MCF 10A (cell line): ENCODE measurements at regions not wholly inside any gene's neighbourhood (a gene's known extent, or its start where the extent isn't known, plus 50 kb on each side); places are given as distances from the start of the nearest gene placed in this dataset.
"Not testable (repeated sequence)": the region's sequence is repeated elsewhere in the genome, so short reads cannot be mapped to it uniquely, and the experiment has no call there.

Experiments
- BruUV-seq: library from RNA; stranded (reverse); fragments of 400-500 nt; replicated peaks from 2 replicates; lab custom pipeline; 2021; lab: Mats Ljungman, UMichigan
- CTCF ChIA-PET: fragments of 300-600 bp; sonication (Branson Sonifier 250); formaldehyde crosslinking; extraction: SDS; loops from one replicate; lab custom pipeline; 2021; ENCODE audit warnings: antibody characterized with exemption, inconsistent platforms; lab: Yijun Ruan, JAX
- POLR2A ChIA-PET: fragments of 300-600, 350-650 bp; sonication (Branson Sonifier 250); formaldehyde crosslinking; extraction: SDS; loops from one replicate; lab custom pipeline; 2020; ENCODE audit warnings: antibody characterized with exemption, inconsistent platforms; lab: Yijun Ruan, JAX
- DNase-seq: peaks from one replicate; pipeline ENCODE4 v3.0.0-alpha.2; 2018; ENCODE audit not compliant: unreplicated experiment
- H3K27ac Mint-ChIP-seq: one replicate; pipeline ENCODE4 v1.8.0; 2022; ENCODE audit warnings: mild to moderate bottlenecking, low read depth, mixed read lengths; ENCODE audit not compliant: unreplicated experiment
- H3K27me3 Mint-ChIP-seq: one replicate; pipeline ENCODE4 v1.8.0; 2022; ENCODE audit warnings: mixed read lengths; ENCODE audit not compliant: insufficient read depth, unreplicated experiment
- H3K36me3 Mint-ChIP-seq: one replicate; pipeline ENCODE4 v1.8.0; 2022; ENCODE audit warnings: mild to moderate bottlenecking, moderate library complexity, mixed read lengths; ENCODE audit not compliant: insufficient read depth, unreplicated experiment
- H3K4me1 Mint-ChIP-seq: one replicate; pipeline ENCODE4 v1.8.0; 2022; ENCODE audit warnings: mixed read lengths; ENCODE audit not compliant: insufficient read depth, unreplicated experiment
- H3K4me3 Mint-ChIP-seq: one replicate; pipeline ENCODE4 v1.8.0; 2022; ENCODE audit warnings: mild to moderate bottlenecking, moderate library complexity, mixed read lengths; ENCODE audit not compliant: unreplicated experiment
- H3K9me3 Mint-ChIP-seq: one replicate; pipeline ENCODE4 v1.8.0; 2022; ENCODE audit warnings: mixed read lengths; ENCODE audit not compliant: unreplicated experiment
- intact Hi-C: fragments of 100-400 bp; cut with micrococcal nuclease; formaldehyde crosslinking; loops from 2 replicates; pipeline ENCODE4 v1.14.1; 2022
- TF ChIP-seq, protein P1 (sequence below): fragments of 200-600 bp; IDR thresholded peaks from one replicate; pipeline ENCODE4 v1.8.0; 2022; ENCODE audit warnings: antibody characterized with exemption, mild to moderate bottlenecking; ENCODE audit not compliant: unreplicated experiment

DNA sequence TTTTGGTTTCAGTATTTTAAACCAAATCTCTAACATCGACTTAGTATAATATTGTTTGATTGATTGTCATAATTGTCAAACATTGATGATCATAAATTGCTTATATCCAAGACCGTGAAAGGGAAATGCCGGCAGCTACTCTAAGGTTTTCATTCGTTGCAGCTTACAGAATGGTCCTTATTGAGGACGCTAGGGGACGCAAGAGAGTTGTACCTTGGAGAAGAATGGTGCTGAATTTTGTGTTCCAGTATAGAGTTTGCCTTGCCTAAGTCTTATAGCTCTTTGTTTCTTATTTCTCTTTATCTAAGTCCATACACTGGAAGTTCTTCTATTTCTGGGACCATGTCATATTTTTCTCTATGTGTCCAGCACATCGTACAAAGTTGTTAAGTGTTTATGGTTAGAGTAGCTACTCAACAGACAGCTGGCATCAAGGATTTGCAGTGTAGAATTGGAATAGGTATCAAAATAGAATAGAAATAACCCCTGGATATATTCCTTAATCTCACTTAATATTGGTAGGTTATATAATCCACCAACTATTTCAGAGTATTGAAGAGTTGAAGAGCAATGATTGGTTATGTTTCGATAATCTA lies 67.4 kb upstream of the GPR39 start:
- not testable (repeated sequence) for H3K9me3 Mint-ChIP-seq, H3K36me3 Mint-ChIP-seq, H3K4me3 Mint-ChIP-seq, BruUV-seq, H3K4me1 Mint-ChIP-seq, H3K27ac Mint-ChIP-seq, H3K27me3 Mint-ChIP-seq
- peak; percentile 75 for DNase-seq
- intact Hi-C loops: loop anchor here (1.0 to 5.0 kb wide), 4 partner anchors 67 to 822 kb away; partner anchors contain the start of gene GPR39
- ChIA-PET CTCF (interaction anchor here (0.6 to 2.1 kb wide), 28 partner anchors 15 to 1495 kb away, joined by 3 to 7 read pairs (median 4); partner anchors contain the start of gene GPR39), POLR2A (interaction anchor here (0.5 to 2.2 kb wide), 4 partner anchors 29 to 1209 kb away, joined by 3 to 7 read pairs (median 4); partner anchors contain the start of gene GPR39)
- TF ChIP-seq, protein P1, sequence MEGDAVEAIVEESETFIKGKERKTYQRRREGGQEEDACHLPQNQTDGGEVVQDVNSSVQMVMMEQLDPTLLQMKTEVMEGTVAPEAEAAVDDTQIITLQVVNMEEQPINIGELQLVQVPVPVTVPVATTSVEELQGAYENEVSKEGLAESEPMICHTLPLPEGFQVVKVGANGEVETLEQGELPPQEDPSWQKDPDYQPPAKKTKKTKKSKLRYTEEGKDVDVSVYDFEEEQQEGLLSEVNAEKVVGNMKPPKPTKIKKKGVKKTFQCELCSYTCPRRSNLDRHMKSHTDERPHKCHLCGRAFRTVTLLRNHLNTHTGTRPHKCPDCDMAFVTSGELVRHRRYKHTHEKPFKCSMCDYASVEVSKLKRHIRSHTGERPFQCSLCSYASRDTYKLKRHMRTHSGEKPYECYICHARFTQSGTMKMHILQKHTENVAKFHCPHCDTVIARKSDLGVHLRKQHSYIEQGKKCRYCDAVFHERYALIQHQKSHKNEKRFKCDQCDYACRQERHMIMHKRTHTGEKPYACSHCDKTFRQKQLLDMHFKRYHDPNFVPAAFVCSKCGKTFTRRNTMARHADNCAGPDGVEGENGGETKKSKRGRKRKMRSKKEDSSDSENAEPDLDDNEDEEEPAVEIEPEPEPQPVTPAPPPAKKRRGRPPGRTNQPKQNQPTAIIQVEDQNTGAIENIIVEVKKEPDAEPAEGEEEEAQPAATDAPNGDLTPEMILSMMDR: peak; percentile 88

GRCh38 chr2:132351668-132352067 lies 64.9 kb upstream of the GPR39 start:
- CTCF ChIA-PET, H3K4me1 Mint-ChIP-seq, H3K36me3 Mint-ChIP-seq, H3K4me3 Mint-ChIP-seq, BruUV-seq, H3K9me3 Mint-ChIP-seq, POLR2A ChIA-PET, H3K27me3 Mint-ChIP-seq, DNase-seq, H3K27ac Mint-ChIP-seq, intact Hi-C loops: not testable (repeated sequence)

- H3K4me3 Mint-ChIP-seq: peak overlapping the region; percentile 40
- CTCF ChIA-PET, H3K9me3 Mint-ChIP-seq, H3K27me3 Mint-ChIP-seq, DNase-seq, H3K27ac Mint-ChIP-seq, intact Hi-C loops, BruUV-seq, H3K4me1 Mint-ChIP-seq, POLR2A ChIA-PET, H3K36me3 Mint-ChIP-seq: not testable (repeated sequence)
Observed at GRCh38 chr2:132352481-132353001, 64.1 kb upstream of the GPR39 start.

DNA sequence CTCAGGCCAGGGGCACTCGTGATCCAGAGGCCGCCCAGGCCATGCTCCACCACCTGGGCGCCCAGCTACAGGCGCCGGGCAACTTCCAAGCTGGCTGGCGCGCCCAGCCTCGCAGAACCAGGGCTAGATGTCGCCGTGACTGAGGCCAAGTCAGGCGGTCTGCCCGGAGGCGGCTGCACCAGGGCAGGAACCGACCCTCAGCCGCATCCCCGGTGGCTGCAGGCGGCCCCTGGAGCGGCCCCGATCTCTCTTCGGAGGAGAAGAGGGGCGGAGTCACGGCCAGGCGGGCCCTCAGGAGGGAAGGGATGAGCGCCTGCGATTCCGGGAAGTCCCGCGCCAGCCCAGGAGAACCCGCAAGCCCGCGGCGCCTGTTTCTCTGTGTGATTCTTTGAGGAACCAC lies 63.2 kb upstream of the GPR39 start:
- peak overlapping the region; percentile 40 for H3K4me3 Mint-ChIP-seq
- H3K4me1 Mint-ChIP-seq, BruUV-seq, CTCF ChIA-PET, H3K27ac Mint-ChIP-seq, POLR2A ChIA-PET, H3K9me3 Mint-ChIP-seq, intact Hi-C loops, H3K27me3 Mint-ChIP-seq, H3K36me3 Mint-ChIP-seq: not testable (repeated sequence)
- DNase-seq: peak; percentile 40

GRCh38 chr2:132360964-132361363 lies 55.6 kb upstream of the GPR39 start:
- DNase-seq, BruUV-seq, intact Hi-C loops: not testable (repeated sequence)

GRCh38 chr2:132361498-132361897 lies 55.1 kb upstream of the GPR39 start:
- H3K36me3 Mint-ChIP-seq, DNase-seq, H3K27me3 Mint-ChIP-seq, H3K4me3 Mint-ChIP-seq, intact Hi-C loops, BruUV-seq, H3K27ac Mint-ChIP-seq, CTCF ChIA-PET, H3K4me1 Mint-ChIP-seq, POLR2A ChIA-PET: not testable (repeated sequence)
- H3K9me3 Mint-ChIP-seq: peaks cover 14% of the 10 kb centered on the region

More at GRCh38 chr2:132360964-132361363, 55.6 kb upstream of the GPR39 start:
- H3K4me3 Mint-ChIP-seq, H3K27me3 Mint-ChIP-seq, H3K36me3 Mint-ChIP-seq, H3K4me1 Mint-ChIP-seq, POLR2A ChIA-PET, H3K27ac Mint-ChIP-seq, CTCF ChIA-PET: not testable (repeated sequence)
- H3K9me3 Mint-ChIP-seq: peaks cover 14% of the 10 kb centered on the region

- DNase-seq, H3K27ac Mint-ChIP-seq, POLR2A ChIA-PET, H3K4me1 Mint-ChIP-seq, H3K4me3 Mint-ChIP-seq, H3K27me3 Mint-ChIP-seq, H3K36me3 Mint-ChIP-seq, intact Hi-C loops, BruUV-seq: not testable (repeated sequence)
- CTCF ChIA-PET: interaction anchor here (1.1 kb wide), 1 partner anchor 15 kb away, joined by 3 read pairs; no protein-coding TSS in a partner anchor
- H3K9me3 Mint-ChIP-seq: peaks cover 14% of the 10 kb centered on the region
Observed at GRCh38 chr2:132363352-132363751, 53.3 kb upstream of the GPR39 start.

GRCh38 chr2:132365963-132366362 lies 50.6 kb upstream of the GPR39 start:
- BruUV-seq, H3K4me3 Mint-ChIP-seq, H3K27ac Mint-ChIP-seq, H3K4me1 Mint-ChIP-seq, intact Hi-C loops, H3K36me3 Mint-ChIP-seq, DNase-seq, POLR2A ChIA-PET, H3K27me3 Mint-ChIP-seq: not testable (repeated sequence)
- peaks cover 14% of the 10 kb centered on the region for H3K9me3 Mint-ChIP-seq
- CTCF ChIA-PET: interaction anchor here (0.7 to 1.5 kb wide), 2 partner anchors 17 to 83 kb away, joined by 3 to 4 read pairs; no protein-coding TSS in a partner anchor
